ENCODE measurements at regions not wholly inside any gene's neighbourhood (a gene's known extent, or its start where the extent isn't known, plus 50 kb on each side); places are given as distances from the start of the nearest gene placed in this dataset.

- no peak for TF ChIP-seq CTCF (IDR thresholded peaks at IDR 0.05)
- no peak for TF ChIP-seq EZH2 (IDR thresholded peaks at IDR 0.05; ENCODE audit: borderline replicate concordance, insufficient read depth, low read depth, low read length, poor library complexity, severe bottlenecking)
Measured at GRCh38 chr21:28817871-28818270, 174.8 kb downstream of the LTN1 start.
